NCI-H2227 (cell line): ENCODE measurements at regions not wholly inside any gene's neighbourhood (a gene's known extent, or its start where the extent isn't known, plus 50 kb on each side); places are given as distances from the start of the nearest gene placed in this dataset.

Source experiments
- DNase-seq: peaks from one replicate; lab custom pipeline; 2025; ENCODE audit not compliant: unreplicated experiment; lab: John Stamatoyannopoulos, UW

GRCh38 chr16:11439790-11440656 is 94.8 kb downstream of the RMI2 start:
- DNase-seq = no peak

GRCh38 chr16:11440657-11441012 is 95.4 kb downstream of the RMI2 start:
- DNase-seq = no peak

- DNase-seq = no peak
Measured at GRCh38 chr16:11445486-11445885, 100.2 kb downstream of the RMI2 start.

- no peak for DNase-seq
Measured at GRCh38 chr16:11446566-11447119, 101.4 kb downstream of the RMI2 start.

GRCh38 chr16:11447272-11447671 is 102.0 kb downstream of the RMI2 start:
- no peak for DNase-seq

GRCh38 chr16:11447836-11448235 is 102.6 kb downstream of the RMI2 start:
- DNase-seq = no peak

- DNase-seq = no peak
Measured at GRCh38 chr16:11448796-11449416, 103.6 kb downstream of the RMI2 start.

GRCh38 chr16:11449716-11450115 is 104.5 kb downstream of the RMI2 start:
- no peak for DNase-seq

GRCh38 chr16:11450136-11450535 is 104.9 kb downstream of the RMI2 start:
- DNase-seq = no peak

- DNase-seq = no peak
Measured at GRCh38 chr16:11452298-11452697, 107.0 kb downstream of the RMI2 start.

- DNase-seq = no peak
Measured at GRCh38 chr16:11452746-11453389, 107.6 kb downstream of the RMI2 start.

- DNase-seq = no peak
Measured at GRCh38 chr16:11456741-11457140, 111.5 kb downstream of the RMI2 start.

- DNase-seq = no peak
Measured at GRCh38 chr16:11459722-11460121, 114.5 kb downstream of the RMI2 start.

GRCh38 chr16:11460820-11461594 is 115.7 kb downstream of the RMI2 start:
- no peak for DNase-seq

- no peak for DNase-seq
Measured at GRCh38 chr16:11461595-11461990, 116.3 kb downstream of the RMI2 start.

GRCh38 chr16:11462036-11462435 is 116.8 kb downstream of the RMI2 start:
- DNase-seq = no peak

- DNase-seq = no peak
Measured at GRCh38 chr16:11462861-11463260, 117.6 kb downstream of the RMI2 start.

- DNase-seq = no peak
Measured at GRCh38 chr16:11464241-11464640, 119.0 kb downstream of the RMI2 start.

- no peak for DNase-seq
Measured at GRCh38 chr16:11465675-11466074, 120.4 kb downstream of the RMI2 start.

- no peak for DNase-seq
Measured at GRCh38 chr16:11470676-11471415, 115.9 kb downstream of the LITAF start.
